Liver (tissue), 3 donors: ENCODE measurements at regions not wholly inside any gene's neighbourhood (a gene's known extent, or its start where the extent isn't known, plus 50 kb on each side); places are given as distances from the start of the nearest gene placed in this dataset.

Source experiments
- CTCF ChIP-seq: fragments of 150-350 bp; IDR thresholded peaks from 2 replicates; pipeline ENCODE4 v1.5.1; 2017; ENCODE audit warnings: improper control_type of control experiment, low read depth, low read length; ENCODE audit not compliant: missing input control
- GABPA ChIP-seq, 2 donors: IDR thresholded peaks in 1 of 2; conservative IDR thresholded peaks in 1 of 2; 2 replicates each; pipeline ENCODE4 v1.6.1; 2016; ENCODE audit warnings: antibody characterized with exemption in 2 of 2, mild to moderate bottlenecking in 1 of 2, moderate library complexity in 1 of 2
- HNF4A ChIP-seq, 2 donors: conservative IDR thresholded peaks; 2 replicates each; pipeline ENCODE4 v1.6.1; 2016; ENCODE audit warnings: antibody characterized with exemption in 2 of 2, mild to moderate bottlenecking in 2 of 2
- JUND ChIP-seq, 2 donors: IDR thresholded peaks; 2 replicates each; pipeline ENCODE4 v1.6.1; 2016; ENCODE audit warnings: antibody characterized with exemption in 2 of 2
- RAD21 ChIP-seq, 2 donors: IDR thresholded peaks; 2 replicates each; pipeline ENCODE4 v1.6.1; 2016; ENCODE audit warnings: antibody characterized with exemption in 2 of 2, mild to moderate bottlenecking in 2 of 2
- YY1 ChIP-seq: IDR thresholded peaks from 2 replicates; pipeline ENCODE4 v1.6.1; 2016; ENCODE audit warnings: antibody characterized with exemption, mild to moderate bottlenecking
- ZBTB33 ChIP-seq: IDR thresholded peaks from 2 replicates; pipeline ENCODE4 v1.6.1; 2016; ENCODE audit warnings: antibody characterized with exemption
- TF ChIP-seq, protein P1 (sequence below): IDR thresholded peaks from 2 replicates; pipeline ENCODE4 v1.6.1; 2016; ENCODE audit warnings: antibody characterized with exemption, mild to moderate bottlenecking
- TF ChIP-seq, protein P2 (sequence below): IDR thresholded peaks from 2 replicates; pipeline ENCODE4 v1.6.1; 2016; ENCODE audit warnings: antibody characterized with exemption
- donor health status: healthy.
- donor health status: healthy.

DNA sequence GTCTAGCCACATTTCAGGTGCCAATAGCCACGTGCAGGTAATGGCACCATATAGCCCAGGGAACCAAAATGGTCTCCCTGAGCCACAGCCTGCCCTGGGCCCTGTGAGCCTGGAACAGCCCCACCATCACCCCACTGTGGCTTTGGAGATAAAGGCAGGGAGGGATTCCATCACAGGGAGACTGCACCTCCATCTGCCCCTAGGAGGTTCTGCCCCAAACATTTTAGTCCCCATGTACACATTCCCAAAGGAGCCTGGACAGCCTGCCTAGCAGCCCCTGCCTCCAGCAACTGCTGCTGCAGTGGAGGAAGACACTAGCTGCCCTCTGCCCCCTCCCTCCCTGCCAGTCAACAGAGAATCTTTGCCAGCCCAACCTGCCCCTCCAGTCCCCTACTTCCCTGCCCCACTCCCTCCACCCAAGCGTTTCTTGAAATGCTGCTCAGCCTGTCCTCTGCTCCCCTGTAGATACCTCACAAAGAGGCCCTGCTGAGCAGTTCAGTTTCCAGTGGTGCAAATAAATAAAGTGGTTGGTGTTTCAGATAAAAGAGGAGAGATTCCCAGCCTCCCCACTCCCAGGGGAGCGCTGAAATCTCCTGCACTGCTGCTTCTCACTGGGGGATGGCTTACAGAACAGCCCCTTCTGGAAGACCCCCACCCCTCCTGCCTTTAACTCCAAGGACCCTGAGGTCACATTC lies 921.8 kb downstream of the UQCRFS1 start:
- TF ChIP-seq YY1, result no peak
- TF ChIP-seq, protein P1, sequence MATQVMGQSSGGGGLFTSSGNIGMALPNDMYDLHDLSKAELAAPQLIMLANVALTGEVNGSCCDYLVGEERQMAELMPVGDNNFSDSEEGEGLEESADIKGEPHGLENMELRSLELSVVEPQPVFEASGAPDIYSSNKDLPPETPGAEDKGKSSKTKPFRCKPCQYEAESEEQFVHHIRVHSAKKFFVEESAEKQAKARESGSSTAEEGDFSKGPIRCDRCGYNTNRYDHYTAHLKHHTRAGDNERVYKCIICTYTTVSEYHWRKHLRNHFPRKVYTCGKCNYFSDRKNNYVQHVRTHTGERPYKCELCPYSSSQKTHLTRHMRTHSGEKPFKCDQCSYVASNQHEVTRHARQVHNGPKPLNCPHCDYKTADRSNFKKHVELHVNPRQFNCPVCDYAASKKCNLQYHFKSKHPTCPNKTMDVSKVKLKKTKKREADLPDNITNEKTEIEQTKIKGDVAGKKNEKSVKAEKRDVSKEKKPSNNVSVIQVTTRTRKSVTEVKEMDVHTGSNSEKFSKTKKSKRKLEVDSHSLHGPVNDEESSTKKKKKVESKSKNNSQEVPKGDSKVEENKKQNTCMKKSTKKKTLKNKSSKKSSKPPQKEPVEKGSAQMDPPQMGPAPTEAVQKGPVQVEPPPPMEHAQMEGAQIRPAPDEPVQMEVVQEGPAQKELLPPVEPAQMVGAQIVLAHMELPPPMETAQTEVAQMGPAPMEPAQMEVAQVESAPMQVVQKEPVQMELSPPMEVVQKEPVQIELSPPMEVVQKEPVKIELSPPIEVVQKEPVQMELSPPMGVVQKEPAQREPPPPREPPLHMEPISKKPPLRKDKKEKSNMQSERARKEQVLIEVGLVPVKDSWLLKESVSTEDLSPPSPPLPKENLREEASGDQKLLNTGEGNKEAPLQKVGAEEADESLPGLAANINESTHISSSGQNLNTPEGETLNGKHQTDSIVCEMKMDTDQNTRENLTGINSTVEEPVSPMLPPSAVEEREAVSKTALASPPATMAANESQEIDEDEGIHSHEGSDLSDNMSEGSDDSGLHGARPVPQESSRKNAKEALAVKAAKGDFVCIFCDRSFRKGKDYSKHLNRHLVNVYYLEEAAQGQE, result no peak
- TF ChIP-seq CTCF, result no peak
- no peak for TF ChIP-seq GABPA (IDR thresholded peaks at IDR 0.05 in 1 of 2, conservative IDR thresholded peaks at IDR 0.05 in 1 of 2)
- TF ChIP-seq, protein P2, sequence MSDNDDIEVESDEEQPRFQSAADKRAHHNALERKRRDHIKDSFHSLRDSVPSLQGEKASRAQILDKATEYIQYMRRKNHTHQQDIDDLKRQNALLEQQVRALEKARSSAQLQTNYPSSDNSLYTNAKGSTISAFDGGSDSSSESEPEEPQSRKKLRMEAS, result no peak
- TF ChIP-seq RAD21 (IDR thresholded peaks at IDR 0.05), result no peak
- no peak for TF ChIP-seq ZBTB33
- no peak for TF ChIP-seq HNF4A (conservative IDR thresholded peaks at IDR 0.05)
- no peak for TF ChIP-seq JUND (IDR thresholded peaks at IDR 0.05)
